Activated naive CD4-positive, alpha-beta T cell treated with anti-CD3 and anti-CD28 coated beads, Interleukin-2, amount 10 ng/mL, durations not matched to agents 7 days and 5 days (primary cell): ENCODE measurements at regions not wholly inside any gene's neighbourhood (a gene's known extent, or its start where the extent isn't known, plus 50 kb on each side); places are given as distances from the start of the nearest gene placed in this dataset.

Experiments used
- CTCF ChIA-PET: fragments of 350-600 bp; sonication (Branson Sonifier 250); formaldehyde crosslinking; loops from one replicate; lab custom pipeline; 2021; ENCODE audit warnings: antibody characterized with exemption; lab: Charles Lee
- DNase-seq: peaks from one replicate; pipeline ENCODE4 v3.0.0-alpha.2; 2020
- H3K27ac Mint-ChIP-seq: one replicate; pipeline ENCODE4 v1.8.0; 2021; ENCODE audit warnings: mild to moderate bottlenecking, moderate library complexity, mixed read lengths
- H3K27me3 Mint-ChIP-seq: one replicate; pipeline ENCODE4 v1.8.0; 2021; ENCODE audit warnings: mild to moderate bottlenecking, mixed read lengths
- H3K36me3 Mint-ChIP-seq: one replicate; pipeline ENCODE4 v1.8.0; 2021; ENCODE audit warnings: mixed read lengths
- H3K4me1 Mint-ChIP-seq: one replicate; pipeline ENCODE4 v1.8.0; 2021; ENCODE audit warnings: mixed read lengths
- H3K4me3 Mint-ChIP-seq: one replicate; pipeline ENCODE4 v1.8.0; 2021; ENCODE audit warnings: mild to moderate bottlenecking, moderate library complexity, mixed read lengths
- H3K9me3 Mint-ChIP-seq: one replicate; pipeline ENCODE4 v1.8.0; 2021; ENCODE audit warnings: mixed read lengths

DNA sequence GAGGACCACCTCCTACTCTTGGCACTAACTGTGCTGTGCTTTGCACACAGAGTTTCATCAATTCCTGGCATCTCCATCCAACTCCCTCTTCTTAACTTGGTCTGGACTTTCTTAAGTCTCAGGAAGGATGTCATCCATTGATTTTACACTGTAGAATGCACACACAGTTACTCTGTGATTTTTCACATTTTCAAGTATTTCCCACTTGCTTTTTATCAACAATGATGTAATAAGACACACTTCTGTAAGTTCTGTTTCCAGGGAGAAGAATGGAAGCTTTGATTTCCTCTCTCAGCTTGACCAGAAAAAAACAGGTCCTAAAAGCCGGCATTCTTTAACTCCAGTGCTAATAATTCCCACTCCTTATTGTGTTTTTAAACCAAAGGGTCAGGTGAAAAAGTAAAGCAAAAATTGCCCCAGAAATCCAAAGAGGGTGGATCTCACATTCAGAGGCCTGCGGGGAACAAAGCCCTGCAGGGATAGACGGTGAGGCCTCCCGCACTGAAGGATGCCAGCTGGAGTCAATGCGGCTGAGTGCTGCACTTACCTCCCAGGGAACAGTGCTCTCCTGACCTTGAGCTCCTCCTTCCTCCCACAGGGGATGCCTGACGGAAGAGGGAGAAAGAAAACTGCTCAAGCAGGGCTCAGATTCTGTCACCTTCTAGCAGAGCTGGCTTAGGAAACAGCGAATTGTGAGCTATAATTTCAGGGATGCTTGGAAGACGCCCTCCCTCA is 83.1 kb downstream of the PDCL3 start:
- Mint-ChIP-seq H3K4me3 (no peak overlapping the region), H3K27ac (no peak overlapping the region), H3K4me1 (peaks cover 70% of the 10 kb centered on the region), H3K9me3 (peaks cover 16% of the 10 kb centered on the region), H3K27me3 (peaks cover 20% of the 10 kb centered on the region), H3K36me3 (peaks cover 17% of the 10 kb centered on the region)
- CTCF ChIA-PET: no interaction called here
- DNase-seq: no peak

DNA sequence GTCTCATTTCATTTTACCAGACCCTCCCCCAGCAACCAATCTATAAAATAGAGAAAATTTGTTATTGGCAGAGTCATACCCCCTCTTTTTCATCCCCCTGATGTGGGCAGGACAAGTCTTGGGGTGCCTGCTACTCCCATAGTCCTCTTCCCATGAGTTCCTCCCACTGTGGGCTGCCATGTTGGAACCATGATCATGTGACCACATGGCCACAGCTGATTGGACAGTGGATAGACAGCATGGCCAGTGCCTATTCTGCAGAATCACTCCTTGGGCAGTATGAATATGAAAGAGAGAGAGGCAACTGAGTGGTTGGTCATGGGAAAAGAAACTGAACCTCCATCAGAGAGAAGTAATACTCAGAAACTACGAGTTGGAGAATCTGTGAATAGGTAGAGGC is 84.9 kb downstream of the PDCL3 start:
- H3K4me3 Mint-ChIP-seq: no peak overlapping the region
- no peak for DNase-seq
- H3K27me3 Mint-ChIP-seq: peaks cover 5% of the 10 kb centered on the region
- CTCF ChIA-PET: interaction anchor here (0.6 kb wide), 1 partner anchor 45 kb away, joined by 5 read pairs; no protein-coding TSS in a partner anchor
- no peak overlapping the region for H3K27ac Mint-ChIP-seq
- peaks cover 63% of the 10 kb centered on the region for H3K4me1 Mint-ChIP-seq
- peaks cover 17% of the 10 kb centered on the region for H3K36me3 Mint-ChIP-seq
- H3K9me3 Mint-ChIP-seq: peaks cover 16% of the 10 kb centered on the region

DNA sequence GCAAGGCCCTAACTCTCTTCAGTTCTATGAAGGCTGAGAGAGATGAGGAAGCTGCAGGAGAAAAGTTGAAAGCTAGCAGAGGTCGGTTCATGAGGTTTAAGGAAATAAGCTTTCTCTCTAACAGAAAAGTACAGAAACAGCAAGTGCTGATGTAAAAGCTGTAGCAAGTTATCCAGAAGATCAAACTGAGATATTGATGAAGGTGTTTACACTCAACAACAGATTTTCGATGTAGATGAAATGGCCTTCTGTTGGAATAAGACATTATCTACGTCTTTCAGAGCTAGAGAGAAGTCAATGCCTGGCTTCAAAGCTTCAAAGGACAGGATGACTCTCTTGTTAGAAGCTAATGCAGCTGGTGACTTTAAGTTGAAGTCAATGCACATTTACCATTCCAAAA is 87.4 kb downstream of the PDCL3 start:
- Mint-ChIP-seq H3K9me3 (peaks cover 14% of the 10 kb centered on the region), H3K36me3 (peaks cover 12% of the 10 kb centered on the region), H3K4me1 (peaks cover 55% of the 10 kb centered on the region), H3K27me3 (peaks cover 3% of the 10 kb centered on the region), H3K27ac (peak overlapping the region; percentile 65), H3K4me3 (no peak overlapping the region)
- CTCF ChIA-PET: interaction anchor here (0.8 to 1.9 kb wide), 3 partner anchors 8 to 336 kb away, joined by 3 to 8 read pairs (median 3); no protein-coding TSS in a partner anchor
- no peak for DNase-seq

DNA sequence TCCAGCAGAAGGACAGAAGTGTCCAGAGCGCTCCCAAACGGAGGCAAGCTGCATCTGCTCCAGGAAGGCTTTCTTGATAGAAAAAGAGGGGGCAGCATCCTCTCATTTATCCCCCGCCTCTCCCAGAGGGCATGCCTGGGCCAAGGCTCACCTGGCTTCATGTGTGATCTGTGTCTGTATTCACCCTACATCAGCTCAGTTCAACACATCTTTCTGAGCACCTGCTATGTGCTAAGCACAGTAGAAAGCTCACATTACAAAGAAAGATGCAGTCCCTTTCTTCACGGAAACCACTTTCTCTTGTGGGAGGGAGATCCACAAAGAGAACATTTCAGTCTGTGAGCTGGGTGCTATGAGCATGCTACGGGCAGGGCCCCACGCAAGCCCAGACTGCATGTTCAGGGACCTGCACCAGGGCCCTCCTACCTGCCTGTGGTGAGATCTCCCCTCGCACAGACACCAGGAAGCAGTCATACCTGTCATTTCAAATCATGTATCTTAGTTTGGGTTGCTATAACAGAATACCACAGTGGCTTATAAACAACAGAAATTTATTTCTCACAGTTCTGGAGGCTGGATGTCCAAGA is 90.7 kb downstream of the PDCL3 start:
- peaks cover 3% of the 10 kb centered on the region for H3K36me3 Mint-ChIP-seq
- H3K4me1 Mint-ChIP-seq: peaks cover 48% of the 10 kb centered on the region
- peak; percentile 59 for DNase-seq
- no peaks in the 10 kb centered on the region for H3K27me3 Mint-ChIP-seq
- no peak overlapping the region for H3K4me3 Mint-ChIP-seq
- CTCF ChIA-PET: interaction anchor here (1.4 kb wide), 1 partner anchor 333 kb away, joined by 3 read pairs; no protein-coding TSS in a partner anchor
- H3K9me3 Mint-ChIP-seq: peaks cover 3% of the 10 kb centered on the region
- H3K27ac Mint-ChIP-seq: peak overlapping the region; percentile 84

DNA sequence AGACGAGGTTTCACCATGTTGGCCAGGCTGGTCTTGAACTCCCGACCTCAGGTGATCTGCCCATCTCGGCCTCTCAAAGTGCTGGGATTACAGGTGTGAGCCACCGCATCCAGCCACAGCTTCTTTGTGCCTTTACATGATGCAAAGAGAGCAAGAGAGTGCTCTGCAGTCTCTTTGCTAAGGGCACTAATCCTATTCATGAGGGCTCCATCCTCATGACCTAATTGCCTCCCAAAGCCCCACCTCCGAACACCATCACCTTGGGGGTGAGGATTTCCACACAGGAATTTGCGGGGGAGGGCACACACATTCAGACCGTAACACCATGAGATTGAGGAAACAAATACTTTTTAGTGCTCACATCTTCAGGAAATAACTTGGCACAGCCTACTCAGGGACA is 91.8 kb downstream of the PDCL3 start:
- Mint-ChIP-seq H3K27ac (no peak overlapping the region), H3K4me1 (peaks cover 42% of the 10 kb centered on the region), H3K27me3 (no peaks in the 10 kb centered on the region), H3K9me3 (peaks cover 3% of the 10 kb centered on the region), H3K36me3 (no peaks in the 10 kb centered on the region), H3K4me3 (no peak overlapping the region)
- CTCF ChIA-PET: no interaction called here
- no peak for DNase-seq

DNA sequence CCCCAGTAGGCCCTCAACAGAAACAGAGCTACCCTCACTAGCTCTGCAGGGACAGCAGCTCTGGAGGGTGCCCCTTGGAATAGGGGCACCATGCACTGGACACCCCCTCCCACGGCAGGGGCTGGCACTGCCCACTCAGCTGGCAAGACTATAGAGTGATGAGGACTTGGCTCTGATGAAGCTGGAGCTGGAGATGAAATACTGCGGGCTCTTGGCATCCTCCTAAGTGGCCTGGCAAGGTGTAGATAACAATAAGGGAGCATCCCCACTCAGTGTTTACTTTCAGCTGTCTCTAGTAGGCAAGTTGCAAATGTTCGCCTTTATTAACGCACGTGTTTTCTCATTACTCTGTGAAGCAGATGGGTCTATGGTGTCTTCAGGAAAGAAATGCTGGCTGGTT is 92.7 kb downstream of the PDCL3 start:
- H3K27ac Mint-ChIP-seq: no peak overlapping the region
- H3K27me3 Mint-ChIP-seq: peaks cover 7% of the 10 kb centered on the region
- H3K9me3 Mint-ChIP-seq: peaks cover 3% of the 10 kb centered on the region
- H3K4me1 Mint-ChIP-seq: peaks cover 33% of the 10 kb centered on the region
- no peak overlapping the region for H3K4me3 Mint-ChIP-seq
- no peaks in the 10 kb centered on the region for H3K36me3 Mint-ChIP-seq
- CTCF ChIA-PET: interaction anchor here (1.3 to 1.4 kb wide), 2 partner anchors 11 to 46 kb away, joined by 4 to 5 read pairs; no protein-coding TSS in a partner anchor
- DNase-seq: no peak

DNA sequence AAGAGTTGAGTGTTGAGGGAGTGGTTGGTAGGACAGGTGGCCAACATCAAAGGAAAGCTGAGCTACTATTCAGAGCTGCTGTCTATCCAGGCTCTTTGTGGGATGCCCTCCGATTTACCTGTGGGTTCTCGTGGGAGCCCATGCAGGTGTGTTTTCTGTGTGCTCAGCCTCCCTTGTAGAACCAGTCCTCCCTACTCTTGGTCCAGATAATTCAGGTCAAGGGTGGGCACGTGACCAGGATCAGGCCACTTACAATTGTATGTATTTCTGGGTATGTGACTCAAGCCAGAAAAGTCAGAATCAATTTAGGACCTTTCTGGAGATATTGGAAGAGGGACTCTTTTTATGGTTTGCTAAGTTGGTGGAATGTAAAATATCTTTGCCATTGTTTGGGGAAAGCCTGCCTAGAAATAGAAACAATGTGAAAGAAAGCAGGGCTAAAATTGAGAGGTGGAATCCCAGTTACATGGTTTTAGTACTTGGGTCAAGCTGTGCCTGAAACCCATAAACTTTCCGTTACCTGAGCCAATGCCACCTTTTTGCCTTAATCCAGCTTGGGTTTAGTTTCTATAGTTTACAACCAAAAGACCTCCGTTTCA is 93.2 kb downstream of the PDCL3 start:
- H3K36me3 Mint-ChIP-seq: no peaks in the 10 kb centered on the region
- peaks cover 3% of the 10 kb centered on the region for H3K9me3 Mint-ChIP-seq
- peaks cover 7% of the 10 kb centered on the region for H3K27me3 Mint-ChIP-seq
- CTCF ChIA-PET: interaction anchor here (1.3 to 1.4 kb wide), 2 partner anchors 11 to 46 kb away, joined by 4 to 5 read pairs; no protein-coding TSS in a partner anchor
- no peak for DNase-seq
- no peak overlapping the region for H3K4me3 Mint-ChIP-seq
- no peak overlapping the region for H3K27ac Mint-ChIP-seq
- peaks cover 27% of the 10 kb centered on the region for H3K4me1 Mint-ChIP-seq

DNA sequence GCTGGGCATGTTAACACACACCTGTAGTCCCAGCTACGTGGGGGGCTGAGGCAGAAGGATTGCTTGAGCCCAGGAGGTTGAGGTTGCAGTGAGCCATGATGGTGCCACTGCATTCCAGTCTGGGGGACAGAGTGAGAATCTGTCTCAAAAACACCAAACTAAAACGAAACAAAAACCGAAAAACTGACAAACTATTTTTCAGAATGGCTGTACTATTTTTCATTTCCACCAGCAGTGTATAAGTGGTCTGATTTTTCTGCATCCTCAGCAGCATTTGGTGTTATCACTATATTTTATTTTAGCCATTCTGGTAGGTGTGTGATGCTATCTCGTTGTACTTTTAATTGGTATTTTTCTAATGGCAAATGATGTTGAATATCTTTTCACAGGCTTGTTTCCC is 95.2 kb downstream of the PDCL3 start:
- no peak overlapping the region for H3K4me3 Mint-ChIP-seq
- CTCF ChIA-PET: interaction anchor here (0.8 kb wide), 1 partner anchor 325 kb away, joined by 3 read pairs; no protein-coding TSS in a partner anchor
- no peak for DNase-seq
- H3K9me3 Mint-ChIP-seq: peaks cover 3% of the 10 kb centered on the region
- H3K36me3 Mint-ChIP-seq: no peaks in the 10 kb centered on the region
- peaks cover 15% of the 10 kb centered on the region for H3K4me1 Mint-ChIP-seq
- H3K27me3 Mint-ChIP-seq: peaks cover 7% of the 10 kb centered on the region
- H3K27ac Mint-ChIP-seq: no peak overlapping the region

DNA sequence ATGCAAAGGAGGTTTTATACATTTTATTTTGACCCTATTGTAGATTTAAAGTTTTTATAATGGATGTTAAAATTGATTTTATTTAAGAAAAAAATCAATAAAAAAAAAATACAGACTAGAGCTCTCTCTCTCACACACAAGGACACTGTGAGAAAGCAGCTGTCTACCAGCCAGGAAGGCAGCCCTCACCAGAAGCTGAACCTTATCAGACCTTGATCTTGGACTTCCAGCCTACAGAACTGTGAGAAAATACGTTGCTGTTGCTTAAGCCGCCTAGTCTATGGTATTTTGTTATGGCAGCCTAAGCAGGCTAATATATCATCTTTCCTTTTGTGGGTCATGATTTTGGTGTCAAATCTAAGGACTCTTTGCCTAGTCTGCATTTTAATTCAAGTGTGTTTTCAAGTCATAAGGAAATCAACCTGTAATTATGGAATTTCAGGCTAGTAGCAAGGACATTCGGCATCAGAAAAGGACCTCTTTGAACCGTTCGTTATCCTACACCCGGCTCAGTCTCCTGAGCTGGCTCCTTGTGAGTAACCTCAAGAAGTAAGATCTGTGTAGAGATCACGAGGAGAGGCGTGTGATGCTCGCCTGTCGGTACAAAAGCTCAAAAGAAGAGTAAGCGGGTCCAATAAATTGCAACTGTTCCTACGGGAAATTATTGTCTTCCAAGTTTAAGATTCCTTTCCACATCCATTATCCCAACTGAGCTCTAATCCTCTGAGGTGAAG is 98.2 kb downstream of the PDCL3 start:
- peaks cover 2% of the 10 kb centered on the region for H3K4me1 Mint-ChIP-seq
- CTCF ChIA-PET: no interaction called here
- H3K27ac Mint-ChIP-seq: no peak overlapping the region
- no peaks in the 10 kb centered on the region for H3K36me3 Mint-ChIP-seq
- DNase-seq: no peak
- no peaks in the 10 kb centered on the region for H3K9me3 Mint-ChIP-seq
- H3K27me3 Mint-ChIP-seq: peaks cover 12% of the 10 kb centered on the region
- H3K4me3 Mint-ChIP-seq: no peak overlapping the region

DNA sequence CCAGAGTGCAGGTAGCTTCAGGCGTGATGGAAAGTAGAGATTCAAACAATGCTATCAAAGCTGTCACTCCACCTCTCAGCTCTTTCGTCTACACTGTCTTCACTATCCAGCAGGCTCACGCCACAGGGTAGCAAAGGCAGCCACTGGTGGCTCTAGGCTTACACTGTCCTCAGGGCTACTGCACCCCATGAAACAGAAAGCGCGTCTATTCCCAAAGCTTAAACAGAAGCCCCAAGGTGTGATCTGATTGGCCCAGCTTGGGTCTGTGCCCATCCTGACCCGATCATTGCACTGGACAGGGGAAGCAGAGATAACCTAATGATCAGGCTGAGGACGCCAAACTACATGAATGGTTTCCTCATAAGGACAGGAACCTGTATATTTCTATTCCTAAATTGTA is 100.1 kb downstream of the PDCL3 start:
- CTCF ChIA-PET: no interaction called here
- DNase-seq: no peak
- peaks cover 3% of the 10 kb centered on the region for H3K4me1 Mint-ChIP-seq
- H3K4me3 Mint-ChIP-seq: no peak overlapping the region
- H3K36me3 Mint-ChIP-seq: no peaks in the 10 kb centered on the region
- peaks cover 14% of the 10 kb centered on the region for H3K27me3 Mint-ChIP-seq
- no peak overlapping the region for H3K27ac Mint-ChIP-seq
- no peaks in the 10 kb centered on the region for H3K9me3 Mint-ChIP-seq

DNA sequence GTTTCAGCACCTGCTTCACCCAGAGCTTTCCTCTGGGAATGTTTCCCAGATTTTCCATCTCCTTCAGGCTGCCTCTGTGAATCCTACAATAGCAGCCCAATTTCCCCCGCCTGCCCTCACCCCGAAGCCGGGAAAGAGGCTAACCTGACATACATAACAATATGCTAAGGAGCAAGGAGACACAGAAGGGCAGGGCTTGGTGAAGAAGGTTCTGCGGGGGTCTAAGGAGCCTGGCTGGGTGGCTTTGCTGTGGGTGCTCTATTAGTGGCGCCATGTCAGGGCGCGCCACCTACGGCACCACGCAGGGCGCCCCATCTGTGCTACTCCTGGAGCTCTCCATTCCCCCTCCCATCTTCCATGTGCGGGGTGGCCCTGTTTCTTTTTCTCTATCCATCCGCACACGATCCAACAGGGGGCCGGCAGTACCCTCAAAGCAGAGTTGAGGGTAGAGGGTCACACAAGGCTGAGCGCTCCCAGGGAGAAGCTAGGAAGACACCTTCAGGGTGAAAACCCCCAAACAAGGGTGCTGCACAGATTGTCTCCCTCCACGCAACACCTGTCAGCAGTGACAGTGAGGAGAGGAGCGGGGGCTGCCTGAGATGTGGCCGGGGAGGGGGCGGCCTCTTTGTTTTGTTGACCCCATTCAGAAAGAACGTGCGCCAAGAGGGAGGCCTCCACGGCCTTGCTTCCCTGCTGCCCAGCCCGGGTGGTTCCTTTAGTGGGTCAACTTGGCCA is 101.4 kb downstream of the PDCL3 start:
- Mint-ChIP-seq H3K4me1 (peaks cover 9% of the 10 kb centered on the region), H3K9me3 (no peaks in the 10 kb centered on the region), H3K27me3 (peaks cover 25% of the 10 kb centered on the region), H3K4me3 (no peak overlapping the region), H3K27ac (no peak overlapping the region), H3K36me3 (no peaks in the 10 kb centered on the region)
- CTCF ChIA-PET: no interaction called here
- no peak for DNase-seq

DNA sequence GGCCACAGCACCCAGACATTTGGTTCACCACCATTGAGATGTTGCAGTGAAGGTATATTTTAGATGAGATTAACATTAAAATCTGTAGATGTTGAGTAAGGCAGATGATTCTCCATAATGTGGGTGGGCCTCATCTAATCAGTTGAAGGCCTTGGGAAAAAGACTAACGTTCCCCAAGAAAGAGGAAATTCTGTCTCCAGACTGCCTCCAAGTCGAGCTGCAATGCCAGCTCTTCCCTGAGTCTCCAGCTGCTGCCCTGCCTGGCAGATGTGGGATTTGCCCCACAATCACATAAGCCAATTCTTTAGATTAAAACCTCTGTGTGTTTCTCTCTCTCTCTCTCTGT is 101.9 kb downstream of the PDCL3 start:
- H3K9me3 Mint-ChIP-seq: no peaks in the 10 kb centered on the region
- no peak for DNase-seq
- CTCF ChIA-PET: no interaction called here
- peaks cover 25% of the 10 kb centered on the region for H3K27me3 Mint-ChIP-seq
- H3K4me3 Mint-ChIP-seq: no peak overlapping the region
- H3K27ac Mint-ChIP-seq: no peak overlapping the region
- H3K36me3 Mint-ChIP-seq: no peaks in the 10 kb centered on the region
- H3K4me1 Mint-ChIP-seq: peaks cover 9% of the 10 kb centered on the region

DNA sequence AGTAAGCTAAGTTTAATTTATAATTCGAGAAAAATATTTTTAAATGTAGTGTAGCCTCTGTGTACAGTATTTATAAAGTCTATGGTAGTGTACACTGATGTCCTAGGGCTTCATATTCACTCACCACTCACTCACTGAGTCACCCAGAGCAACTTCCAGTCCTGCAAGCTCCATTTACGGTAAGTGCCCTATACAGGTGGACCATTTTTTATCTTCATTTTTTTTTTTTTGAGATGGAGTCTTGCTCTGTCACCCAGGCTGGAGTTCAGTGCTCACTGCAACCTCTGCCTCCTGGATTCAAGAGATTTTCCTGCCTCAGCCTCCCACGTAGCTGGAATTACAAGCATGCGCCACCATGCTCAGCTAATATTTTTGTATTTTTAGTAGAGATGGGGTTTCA is 104.2 kb downstream of the PDCL3 start:
- H3K9me3 Mint-ChIP-seq: no peaks in the 10 kb centered on the region
- CTCF ChIA-PET: interaction anchor here (1.2 kb wide), 1 partner anchor 11 kb away, joined by 4 read pairs; no protein-coding TSS in a partner anchor
- H3K27me3 Mint-ChIP-seq: peaks cover 23% of the 10 kb centered on the region
- H3K27ac Mint-ChIP-seq: no peak overlapping the region
- H3K4me1 Mint-ChIP-seq: peaks cover 9% of the 10 kb centered on the region
- H3K36me3 Mint-ChIP-seq: no peaks in the 10 kb centered on the region
- DNase-seq: no peak
- no peak overlapping the region for H3K4me3 Mint-ChIP-seq
